HepG2 (cell line): ENCODE measurements at regions not wholly inside any gene's neighbourhood (a gene's known extent, or its start where the extent isn't known, plus 50 kb on each side); places are given as distances from the start of the nearest gene placed in this dataset.

Source experiments
- ELF4 ChIP-seq: sonication (generic); formaldehyde crosslinking; IDR thresholded peaks from 2 replicates; pipeline ENCODE4 v1.5.0; 2020; ENCODE audit warnings: missing genetic modification reagents, mild to moderate bottlenecking, moderate library complexity, borderline replicate concordance
- ETV5 ChIP-seq: IDR thresholded peaks from 2 replicates; pipeline ENCODE4 v1.6.1; 2018; ENCODE audit warnings: missing biosample characterization, missing genetic modification reagents, inconsistent platforms, borderline replicate concordance
- NFATC3 ChIP-seq: sonication (generic); formaldehyde crosslinking; IDR thresholded peaks from 2 replicates; pipeline ENCODE4 v1.5.1; 2020; ENCODE audit warnings: mild to moderate bottlenecking, missing genetic modification reagents
- NONO ChIP-seq, 2 experiments: fragments of 450-650 bp in 1 of 2; sonication (generic) in 1 of 2; formaldehyde crosslinking in 1 of 2; IDR thresholded peaks in 1 of 2; conservative IDR thresholded peaks in 1 of 2; 2 replicates each; pipeline versions ENCODE4 v1.6.1 to v1.8.0; 2017 to 2022; ENCODE audit warnings: mild to moderate bottlenecking in 1 of 2, missing genetic modification reagents in 1 of 2, moderate library complexity in 1 of 2
- TRIM24 ChIP-seq: sonication (generic); formaldehyde crosslinking; IDR thresholded peaks from 2 replicates; pipeline ENCODE4 v1.8.0; 2022; ENCODE audit warnings: mild to moderate bottlenecking, missing genetic modification reagents
- ZNF232 ChIP-seq: sonication (generic); formaldehyde crosslinking; IDR thresholded peaks from 2 replicates; pipeline ENCODE4 v1.4.0; 2020; ENCODE audit warnings: missing genetic modification reagents, borderline replicate concordance
- ZNF24 ChIP-seq: fragments of 450-650 bp; IDR thresholded peaks from 2 replicates; pipeline ENCODE4 v1.6.1; 2017; ENCODE audit warnings: antibody characterized with exemption, mild to moderate bottlenecking
- TF ChIP-seq, protein P1 (sequence below): sonication (generic); formaldehyde crosslinking; IDR thresholded peaks from 2 replicates; pipeline ENCODE4 v1.5.0; 2020; ENCODE audit warnings: mild to moderate bottlenecking, missing genetic modification reagents, moderate library complexity
- TF ChIP-seq, protein P2 (sequence below): sonication (generic); formaldehyde crosslinking; IDR thresholded peaks from 2 replicates; pipeline ENCODE4 v1.4.0; 2020; ENCODE audit warnings: missing genetic modification reagents
- TF ChIP-seq, protein P3 (sequence below): sonication (generic); formaldehyde crosslinking; IDR thresholded peaks from 2 replicates; pipeline ENCODE4 v1.4.0; 2020; ENCODE audit warnings: missing genetic modification reagents
- TF ChIP-seq, protein P4 (sequence below): sonication (generic); formaldehyde crosslinking; IDR thresholded peaks from 2 replicates; pipeline ENCODE4 v1.5.0; 2020; ENCODE audit warnings: mild to moderate bottlenecking, missing genetic modification reagents

DNA sequence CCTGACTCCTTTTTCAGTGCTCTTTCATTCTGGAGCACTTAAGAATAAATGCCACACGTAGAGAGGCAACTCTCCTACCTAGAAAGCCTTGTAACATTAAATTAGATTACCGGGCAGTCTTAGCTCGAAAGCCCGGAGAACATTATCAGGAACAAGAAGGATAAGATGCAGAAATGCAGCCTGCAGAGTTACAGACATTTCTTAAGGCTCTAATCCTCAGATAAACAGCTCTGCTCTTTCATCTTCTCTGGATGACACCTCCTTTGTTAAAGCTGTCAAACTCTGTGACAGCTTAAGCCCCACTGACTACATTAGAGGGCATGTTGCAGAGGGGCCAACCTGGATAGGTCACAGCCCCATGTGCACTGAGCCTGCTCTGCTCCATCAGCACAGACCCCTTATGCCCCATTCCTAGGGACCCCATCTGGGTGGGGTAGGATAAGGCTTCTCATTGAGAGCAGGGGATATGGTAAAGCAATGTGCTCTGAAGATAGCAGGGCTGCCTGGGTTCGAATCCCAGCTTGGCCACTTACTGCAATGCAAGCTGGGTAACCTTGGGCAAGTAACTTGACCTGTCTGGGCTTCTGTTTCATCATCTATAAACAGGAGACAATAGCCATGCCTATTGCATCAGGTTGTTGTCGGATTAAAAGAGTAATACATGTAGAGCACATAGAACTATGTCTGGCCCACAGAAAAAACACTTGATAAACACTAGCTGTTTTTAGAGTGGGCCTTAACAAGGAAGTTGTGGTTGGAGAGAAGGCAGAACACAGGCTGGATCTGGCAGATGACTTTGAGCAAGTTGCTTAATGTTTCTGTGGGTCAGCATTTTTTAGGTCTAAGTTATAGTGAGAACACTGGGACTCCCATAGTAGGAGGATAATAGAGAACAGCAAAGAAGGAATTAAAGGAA is 111.4 kb downstream of the THNSL2 start:
- no peak for TF ChIP-seq ZNF232 (CRISPR knock-in tag)
- TF ChIP-seq, protein P1, sequence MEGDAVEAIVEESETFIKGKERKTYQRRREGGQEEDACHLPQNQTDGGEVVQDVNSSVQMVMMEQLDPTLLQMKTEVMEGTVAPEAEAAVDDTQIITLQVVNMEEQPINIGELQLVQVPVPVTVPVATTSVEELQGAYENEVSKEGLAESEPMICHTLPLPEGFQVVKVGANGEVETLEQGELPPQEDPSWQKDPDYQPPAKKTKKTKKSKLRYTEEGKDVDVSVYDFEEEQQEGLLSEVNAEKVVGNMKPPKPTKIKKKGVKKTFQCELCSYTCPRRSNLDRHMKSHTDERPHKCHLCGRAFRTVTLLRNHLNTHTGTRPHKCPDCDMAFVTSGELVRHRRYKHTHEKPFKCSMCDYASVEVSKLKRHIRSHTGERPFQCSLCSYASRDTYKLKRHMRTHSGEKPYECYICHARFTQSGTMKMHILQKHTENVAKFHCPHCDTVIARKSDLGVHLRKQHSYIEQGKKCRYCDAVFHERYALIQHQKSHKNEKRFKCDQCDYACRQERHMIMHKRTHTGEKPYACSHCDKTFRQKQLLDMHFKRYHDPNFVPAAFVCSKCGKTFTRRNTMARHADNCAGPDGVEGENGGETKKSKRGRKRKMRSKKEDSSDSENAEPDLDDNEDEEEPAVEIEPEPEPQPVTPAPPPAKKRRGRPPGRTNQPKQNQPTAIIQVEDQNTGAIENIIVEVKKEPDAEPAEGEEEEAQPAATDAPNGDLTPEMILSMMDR (CRISPR knock-in tag): no peak
- TF ChIP-seq, protein P2, sequence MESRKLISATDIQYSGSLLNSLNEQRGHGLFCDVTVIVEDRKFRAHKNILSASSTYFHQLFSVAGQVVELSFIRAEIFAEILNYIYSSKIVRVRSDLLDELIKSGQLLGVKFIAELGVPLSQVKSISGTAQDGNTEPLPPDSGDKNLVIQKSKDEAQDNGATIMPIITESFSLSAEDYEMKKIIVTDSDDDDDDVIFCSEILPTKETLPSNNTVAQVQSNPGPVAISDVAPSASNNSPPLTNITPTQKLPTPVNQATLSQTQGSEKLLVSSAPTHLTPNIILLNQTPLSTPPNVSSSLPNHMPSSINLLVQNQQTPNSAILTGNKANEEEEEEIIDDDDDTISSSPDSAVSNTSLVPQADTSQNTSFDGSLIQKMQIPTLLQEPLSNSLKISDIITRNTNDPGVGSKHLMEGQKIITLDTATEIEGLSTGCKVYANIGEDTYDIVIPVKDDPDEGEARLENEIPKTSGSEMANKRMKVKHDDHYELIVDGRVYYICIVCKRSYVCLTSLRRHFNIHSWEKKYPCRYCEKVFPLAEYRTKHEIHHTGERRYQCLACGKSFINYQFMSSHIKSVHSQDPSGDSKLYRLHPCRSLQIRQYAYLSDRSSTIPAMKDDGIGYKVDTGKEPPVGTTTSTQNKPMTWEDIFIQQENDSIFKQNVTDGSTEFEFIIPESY (CRISPR knock-in tag): no peak
- TF ChIP-seq, protein P3, sequence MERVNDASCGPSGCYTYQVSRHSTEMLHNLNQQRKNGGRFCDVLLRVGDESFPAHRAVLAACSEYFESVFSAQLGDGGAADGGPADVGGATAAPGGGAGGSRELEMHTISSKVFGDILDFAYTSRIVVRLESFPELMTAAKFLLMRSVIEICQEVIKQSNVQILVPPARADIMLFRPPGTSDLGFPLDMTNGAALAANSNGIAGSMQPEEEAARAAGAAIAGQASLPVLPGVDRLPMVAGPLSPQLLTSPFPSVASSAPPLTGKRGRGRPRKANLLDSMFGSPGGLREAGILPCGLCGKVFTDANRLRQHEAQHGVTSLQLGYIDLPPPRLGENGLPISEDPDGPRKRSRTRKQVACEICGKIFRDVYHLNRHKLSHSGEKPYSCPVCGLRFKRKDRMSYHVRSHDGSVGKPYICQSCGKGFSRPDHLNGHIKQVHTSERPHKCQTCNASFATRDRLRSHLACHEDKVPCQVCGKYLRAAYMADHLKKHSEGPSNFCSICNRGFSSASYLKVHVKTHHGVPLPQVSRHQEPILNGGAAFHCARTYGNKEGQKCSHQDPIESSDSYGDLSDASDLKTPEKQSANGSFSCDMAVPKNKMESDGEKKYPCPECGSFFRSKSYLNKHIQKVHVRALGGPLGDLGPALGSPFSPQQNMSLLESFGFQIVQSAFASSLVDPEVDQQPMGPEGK (CRISPR knock-in tag): no peak
- no peak for TF ChIP-seq NFATC3 (CRISPR knock-in tag)
- TF ChIP-seq NONO (IDR thresholded peaks at IDR 0.05): no peak
- no peak for TF ChIP-seq NONO (CRISPR knock-in tag; conservative IDR thresholded peaks at IDR 0.05)
- no peak for TF ChIP-seq ZNF24
- TF ChIP-seq, protein P4, sequence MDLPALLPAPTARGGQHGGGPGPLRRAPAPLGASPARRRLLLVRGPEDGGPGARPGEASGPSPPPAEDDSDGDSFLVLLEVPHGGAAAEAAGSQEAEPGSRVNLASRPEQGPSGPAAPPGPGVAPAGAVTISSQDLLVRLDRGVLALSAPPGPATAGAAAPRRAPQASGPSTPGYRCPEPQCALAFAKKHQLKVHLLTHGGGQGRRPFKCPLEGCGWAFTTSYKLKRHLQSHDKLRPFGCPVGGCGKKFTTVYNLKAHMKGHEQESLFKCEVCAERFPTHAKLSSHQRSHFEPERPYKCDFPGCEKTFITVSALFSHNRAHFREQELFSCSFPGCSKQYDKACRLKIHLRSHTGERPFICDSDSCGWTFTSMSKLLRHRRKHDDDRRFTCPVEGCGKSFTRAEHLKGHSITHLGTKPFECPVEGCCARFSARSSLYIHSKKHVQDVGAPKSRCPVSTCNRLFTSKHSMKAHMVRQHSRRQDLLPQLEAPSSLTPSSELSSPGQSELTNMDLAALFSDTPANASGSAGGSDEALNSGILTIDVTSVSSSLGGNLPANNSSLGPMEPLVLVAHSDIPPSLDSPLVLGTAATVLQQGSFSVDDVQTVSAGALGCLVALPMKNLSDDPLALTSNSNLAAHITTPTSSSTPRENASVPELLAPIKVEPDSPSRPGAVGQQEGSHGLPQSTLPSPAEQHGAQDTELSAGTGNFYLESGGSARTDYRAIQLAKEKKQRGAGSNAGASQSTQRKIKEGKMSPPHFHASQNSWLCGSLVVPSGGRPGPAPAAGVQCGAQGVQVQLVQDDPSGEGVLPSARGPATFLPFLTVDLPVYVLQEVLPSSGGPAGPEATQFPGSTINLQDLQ (CRISPR knock-in tag): no peak
- no peak for TF ChIP-seq TRIM24 (CRISPR knock-in tag)
- TF ChIP-seq ELF4 (CRISPR knock-in tag): no peak
- no peak for TF ChIP-seq ETV5 (CRISPR knock-in tag)
